Endodermal cell (in vitro differentiated cells): ENCODE measurements at regions not wholly inside any gene's neighbourhood (a gene's known extent, or its start where the extent isn't known, plus 50 kb on each side); places are given as distances from the start of the nearest gene placed in this dataset.

Experiments used
- DNase-seq: peaks from one replicate; pipeline ENCODE4 v3.0.0-alpha.2; 2017
- H3K27ac ChIP-seq: 2 replicates; pipeline ENCODE4 v1.5.1; 2013; ENCODE audit warnings: mild to moderate bottlenecking, low read depth, low read length, moderate library complexity
- H3K27me3 ChIP-seq: 2 replicates; pipeline ENCODE4 v1.6.1; 2013; ENCODE audit warnings: mild to moderate bottlenecking, low read length, moderate library complexity; ENCODE audit not compliant: insufficient read depth, control insufficient read depth, poor library complexity, severe bottlenecking
- H3K36me3 ChIP-seq: 2 replicates; pipeline ENCODE4 v1.7.0; 2013; ENCODE audit warnings: mild to moderate bottlenecking, low read length, moderate library complexity; ENCODE audit not compliant: control insufficient read depth, insufficient read depth
- H3K4me1 ChIP-seq: one replicate; pipeline ENCODE4 v1.7.0; 2013; ENCODE audit warnings: low read length; ENCODE audit not compliant: control insufficient read depth, insufficient read depth
- H3K4me3 ChIP-seq: 2 replicates; pipeline ENCODE4 v1.5.1; 2013; ENCODE audit warnings: mild to moderate bottlenecking, low read length, moderate library complexity
- H3K9ac ChIP-seq: 2 replicates; pipeline ENCODE4 v1.6.1; 2013; ENCODE audit warnings: mild to moderate bottlenecking, low read length, moderate library complexity; ENCODE audit not compliant: poor library complexity, severe bottlenecking; ENCODE audit errors: extremely low read depth
- H3K9me3 ChIP-seq: 2 replicates; pipeline ENCODE4 v1.6.1; 2013; ENCODE audit warnings: mild to moderate bottlenecking, low read length, moderate library complexity; ENCODE audit not compliant: control insufficient read depth
- H3K27ac Mint-ChIP-seq: 2 replicates; pipeline ENCODE4 v1.8.0; 2020; ENCODE audit warnings: mixed read lengths
- H3K27me3 Mint-ChIP-seq: 2 replicates; pipeline ENCODE4 v1.8.0; 2021; ENCODE audit warnings: mild to moderate bottlenecking, mixed read lengths; ENCODE audit not compliant: insufficient read depth
- H3K36me3 Mint-ChIP-seq: 2 replicates; pipeline ENCODE4 v1.8.0; 2020; ENCODE audit warnings: low read depth, mixed read lengths
- H3K4me1 Mint-ChIP-seq: 2 replicates; pipeline ENCODE4 v1.8.0; 2020; ENCODE audit warnings: mixed read lengths
- H3K4me3 Mint-ChIP-seq: 2 replicates; pipeline ENCODE4 v1.8.0; 2020; ENCODE audit warnings: mild to moderate bottlenecking, moderate library complexity, mixed read lengths
- H3K9me3 Mint-ChIP-seq: 2 replicates; pipeline ENCODE4 v1.8.0; 2020; ENCODE audit warnings: mild to moderate bottlenecking, mixed read lengths
- WGBS, 2 experiments: methylation state at CpG; one replicate each; pipeline versions ENCODE4 v1.1.5 to v1.1.7; 2013; ENCODE audit warnings: missing lambda C conversion rate in 2 of 2, mixed read lengths in 1 of 2; ENCODE audit not compliant: insufficient coverage in 1 of 2, insufficient read length in 1 of 2; 5-methylcytosine and 5-hydroxymethylcytosine counted together
- TF ChIP-seq, protein P1 (sequence below): fragments of 200-600 bp; sonication (generic); conservative IDR thresholded peaks from 2 replicates; pipeline ENCODE4 v1.5.0; 2021; ENCODE audit warnings: antibody characterized with exemption, mild to moderate bottlenecking

DNA sequence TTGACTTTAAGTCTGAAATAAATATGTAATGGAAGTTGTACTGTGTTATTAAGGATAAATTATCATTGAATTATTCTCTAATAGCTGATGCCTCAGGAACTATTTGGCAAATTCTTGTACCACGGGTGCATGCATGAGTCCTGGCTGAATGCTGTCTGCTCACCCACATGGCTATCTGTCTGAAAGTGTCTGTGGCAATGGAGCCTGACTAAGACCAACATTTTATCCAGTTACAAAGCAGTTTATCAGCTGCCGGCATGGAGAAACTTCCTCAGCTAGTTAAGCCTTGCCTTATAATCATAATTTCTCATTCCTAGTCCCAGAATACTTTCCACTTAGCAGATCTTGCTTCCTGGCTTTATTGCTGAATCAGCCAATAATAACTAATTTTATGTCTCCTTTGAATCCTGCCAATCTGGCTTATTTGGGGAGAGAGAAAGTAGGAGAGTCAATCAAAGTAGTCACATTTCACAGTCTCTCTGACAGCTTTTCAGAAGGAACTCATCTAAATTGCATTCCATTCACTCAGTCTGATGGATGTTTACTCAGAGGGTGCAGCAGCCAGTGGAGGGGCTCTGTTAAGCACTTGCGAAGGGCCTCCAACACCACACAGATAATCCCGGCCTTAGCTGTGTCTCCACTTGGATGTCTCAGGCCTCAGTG lies 280.6 kb upstream of the CLEC14A start:
- H3K27me3 Mint-ChIP-seq, result no peaks in the 10 kb centered on the region
- Histone ChIP-seq H3K9ac (no peak overlapping the region), H3K4me1 (peaks cover 18% of the 10 kb centered on the region), H3K4me3 (peak overlapping the region; percentile 77), H3K27me3 (no peaks in the 10 kb centered on the region), H3K27ac (no peak overlapping the region), H3K9me3 (peaks cover 62% of the 10 kb centered on the region), H3K36me3 (peaks cover 14% of the 10 kb centered on the region)
- H3K4me1 Mint-ChIP-seq, result peaks cover 26% of the 10 kb centered on the region
- TF ChIP-seq, protein P1, sequence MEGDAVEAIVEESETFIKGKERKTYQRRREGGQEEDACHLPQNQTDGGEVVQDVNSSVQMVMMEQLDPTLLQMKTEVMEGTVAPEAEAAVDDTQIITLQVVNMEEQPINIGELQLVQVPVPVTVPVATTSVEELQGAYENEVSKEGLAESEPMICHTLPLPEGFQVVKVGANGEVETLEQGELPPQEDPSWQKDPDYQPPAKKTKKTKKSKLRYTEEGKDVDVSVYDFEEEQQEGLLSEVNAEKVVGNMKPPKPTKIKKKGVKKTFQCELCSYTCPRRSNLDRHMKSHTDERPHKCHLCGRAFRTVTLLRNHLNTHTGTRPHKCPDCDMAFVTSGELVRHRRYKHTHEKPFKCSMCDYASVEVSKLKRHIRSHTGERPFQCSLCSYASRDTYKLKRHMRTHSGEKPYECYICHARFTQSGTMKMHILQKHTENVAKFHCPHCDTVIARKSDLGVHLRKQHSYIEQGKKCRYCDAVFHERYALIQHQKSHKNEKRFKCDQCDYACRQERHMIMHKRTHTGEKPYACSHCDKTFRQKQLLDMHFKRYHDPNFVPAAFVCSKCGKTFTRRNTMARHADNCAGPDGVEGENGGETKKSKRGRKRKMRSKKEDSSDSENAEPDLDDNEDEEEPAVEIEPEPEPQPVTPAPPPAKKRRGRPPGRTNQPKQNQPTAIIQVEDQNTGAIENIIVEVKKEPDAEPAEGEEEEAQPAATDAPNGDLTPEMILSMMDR, result no peak
- 51 to 75% methylated on average over 2 to 4 of the region's 4 CpGs for WGBS, 2 experiments
- peak; percentile 71 for DNase-seq
- peak overlapping the region; percentile 1 for H3K4me3 Mint-ChIP-seq
- peak overlapping the region; percentile 74 for H3K27ac Mint-ChIP-seq
- H3K36me3 Mint-ChIP-seq, result peaks cover 17% of the 10 kb centered on the region
- peaks cover 22% of the 10 kb centered on the region for H3K9me3 Mint-ChIP-seq

- H3K36me3 ChIP-seq, result peaks cover 35% of the 10 kb centered on the region
- TF ChIP-seq, protein P1, result no peak
- peaks cover 61% of the 10 kb centered on the region for H3K9me3 ChIP-seq
Observed at GRCh38 chr14:38528582-38528981, 272.7 kb upstream of the CLEC14A start.

GRCh38 chr14:38527502-38527878 lies 271.6 kb upstream of the CLEC14A start:
- no peak overlapping the region for H3K9ac ChIP-seq
- H3K4me1 Mint-ChIP-seq, result peaks cover 21% of the 10 kb centered on the region
- H3K4me1 ChIP-seq, result no peaks in the 10 kb centered on the region
- H3K36me3 ChIP-seq, result peaks cover 25% of the 10 kb centered on the region
- no peak overlapping the region for H3K4me3 Mint-ChIP-seq
- H3K36me3 Mint-ChIP-seq, result peaks cover 16% of the 10 kb centered on the region
- no peak overlapping the region for H3K27ac ChIP-seq
- H3K27me3 ChIP-seq, result no peaks in the 10 kb centered on the region
- H3K27ac Mint-ChIP-seq, result no peak overlapping the region
- peak overlapping the region; percentile 44 for H3K4me3 ChIP-seq
- TF ChIP-seq, protein P1, result no peak
- peaks cover 18% of the 10 kb centered on the region for H3K9me3 Mint-ChIP-seq
- no peaks in the 10 kb centered on the region for H3K27me3 Mint-ChIP-seq
- peaks cover 50% of the 10 kb centered on the region for H3K9me3 ChIP-seq
- no peak for DNase-seq

More at GRCh38 chr14:38528582-38528981, 272.7 kb upstream of the CLEC14A start:
- no peak for DNase-seq
- no peak overlapping the region for H3K27ac Mint-ChIP-seq
- H3K27ac ChIP-seq, result no peak overlapping the region
- peaks cover 21% of the 10 kb centered on the region for H3K4me1 Mint-ChIP-seq
- H3K4me1 ChIP-seq, result no peaks in the 10 kb centered on the region
- no peak overlapping the region for H3K4me3 Mint-ChIP-seq
- peaks cover 21% of the 10 kb centered on the region for H3K9me3 Mint-ChIP-seq
- no peaks in the 10 kb centered on the region for H3K27me3 Mint-ChIP-seq
- H3K9ac ChIP-seq, result no peak overlapping the region
- no peaks in the 10 kb centered on the region for H3K27me3 ChIP-seq
- H3K36me3 Mint-ChIP-seq, result peaks cover 24% of the 10 kb centered on the region
- peak overlapping the region; percentile 44 for H3K4me3 ChIP-seq
